GM21825 (cell line): ENCODE measurements at regions not wholly inside any gene's neighbourhood (a gene's known extent, or its start where the extent isn't known, plus 50 kb on each side); places are given as distances from the start of the nearest gene placed in this dataset.

Experiments
- ATAC-seq: cut with Tn5 transposase; IDR thresholded peaks from one replicate; pipeline ENCODE4 v1.9.1; 2021; ENCODE audit warnings: mild to moderate bottlenecking, moderate library complexity; ENCODE audit not compliant: unreplicated experiment

DNA sequence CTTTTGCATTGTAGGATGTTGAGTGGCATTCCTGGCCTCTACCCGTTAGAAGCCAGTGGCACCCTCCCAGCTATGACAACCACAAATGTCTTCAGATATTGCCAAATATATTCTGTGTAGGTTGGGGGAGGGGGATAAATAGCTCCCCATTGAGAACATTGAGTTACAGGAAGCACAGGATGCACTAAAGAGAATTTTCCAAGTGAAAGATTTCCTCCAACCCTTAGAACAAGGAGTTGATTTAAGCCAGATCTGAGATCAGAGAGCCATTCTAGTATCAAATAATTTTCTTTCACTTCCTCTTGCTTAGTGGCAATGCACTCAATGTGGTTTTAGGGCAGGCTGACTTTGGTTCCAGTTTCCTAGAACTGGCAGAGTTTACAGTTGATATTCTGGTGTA, 436.6 kb downstream of the C4orf33 start:
- peak; percentile 58 for ATAC-seq

DNA sequence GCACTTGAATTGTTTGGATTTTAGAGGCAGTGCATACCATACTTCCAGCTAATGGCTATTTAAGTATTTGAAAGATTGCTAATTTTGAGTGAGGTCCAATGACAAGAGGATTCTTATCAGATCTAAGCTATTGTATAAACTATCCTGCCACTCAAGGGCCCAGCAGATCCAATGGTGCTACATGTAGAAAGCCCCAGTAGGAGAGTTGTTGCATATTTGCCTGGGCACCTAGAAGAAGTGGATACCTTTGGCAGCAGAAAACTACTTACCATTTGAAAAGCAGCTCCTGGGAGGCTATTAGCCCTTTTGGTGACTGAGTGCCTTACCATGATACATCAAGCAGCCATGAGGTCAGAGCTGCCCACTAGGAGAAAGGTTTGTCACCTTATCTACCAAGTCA, 447.3 kb downstream of the C4orf33 start:
- ATAC-seq, result no peak

DNA sequence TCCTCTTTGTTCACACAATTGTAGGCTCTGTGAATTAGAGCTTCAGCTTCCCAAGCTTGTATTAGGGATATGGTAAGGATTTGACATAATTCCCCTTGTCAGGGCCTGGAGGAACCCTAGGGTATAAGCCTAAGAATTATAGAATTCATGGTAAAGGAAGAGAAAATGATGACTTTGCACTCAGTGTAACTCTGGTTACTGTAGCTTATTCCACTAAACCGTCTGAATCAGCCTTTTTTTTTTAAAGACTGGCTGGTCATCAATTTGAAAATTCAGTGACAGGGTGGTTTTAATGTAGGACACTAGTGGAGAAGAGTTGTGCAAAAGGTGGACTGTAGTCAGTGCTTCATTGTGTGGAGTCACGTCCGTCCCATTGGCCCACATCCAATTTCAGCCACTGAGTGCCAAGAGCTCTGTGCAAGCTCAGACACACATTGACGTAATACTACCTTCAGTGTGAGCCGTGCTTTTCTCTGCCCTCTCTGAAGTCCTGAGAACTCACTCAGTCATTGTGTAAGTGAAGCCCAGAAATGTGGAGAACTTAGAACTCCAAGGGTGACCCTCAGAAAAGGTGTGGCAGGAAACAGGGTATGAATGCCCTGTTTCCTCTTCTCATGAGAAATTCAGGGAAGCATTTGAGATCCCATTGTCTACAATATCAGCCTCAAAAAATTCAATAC, 449.8 kb downstream of the C4orf33 start:
- ATAC-seq, result no peak

DNA sequence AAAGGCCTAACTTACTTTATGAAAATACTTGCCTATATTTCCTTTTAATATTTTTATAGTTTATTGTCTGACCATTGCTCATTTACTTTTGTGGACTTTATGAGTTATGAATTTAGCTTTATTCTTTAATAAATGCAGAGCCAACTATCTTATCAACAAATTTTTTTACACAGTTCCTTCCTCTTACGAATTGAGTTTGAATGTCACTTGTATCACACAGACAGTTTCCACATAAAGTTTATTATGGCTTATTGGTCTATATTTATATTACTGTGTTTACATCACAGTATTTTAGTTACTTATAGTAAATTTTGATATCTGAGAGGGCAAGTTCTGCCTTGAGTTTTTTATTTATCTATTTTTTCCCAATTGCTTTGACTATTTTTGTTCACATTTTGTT, 450.6 kb downstream of the C4orf33 start:
- ATAC-seq, result no peak

DNA sequence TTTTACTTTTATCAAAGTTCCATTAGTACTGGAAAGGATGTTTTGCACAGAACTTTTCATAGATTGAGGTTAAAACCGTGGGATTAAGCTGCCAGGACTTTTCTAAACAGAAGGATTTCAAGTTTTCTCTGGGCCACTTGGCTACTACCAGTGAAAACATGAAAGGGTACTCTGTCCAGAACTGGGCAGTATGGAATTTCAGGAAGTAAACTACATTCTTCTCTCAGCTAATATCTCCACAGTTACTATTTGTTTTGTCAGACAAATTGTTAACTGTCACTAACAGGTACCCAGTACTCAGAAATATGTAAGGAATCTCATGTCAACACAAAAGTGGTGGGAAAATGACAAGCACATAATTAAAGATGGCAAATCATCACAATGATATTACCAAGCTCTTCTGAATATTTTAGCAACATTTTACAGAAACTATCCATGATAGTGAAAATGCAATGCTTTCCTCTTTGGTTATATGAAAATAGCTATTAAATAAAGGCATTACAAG, 454.4 kb downstream of the C4orf33 start:
- ATAC-seq, result no peak

DNA sequence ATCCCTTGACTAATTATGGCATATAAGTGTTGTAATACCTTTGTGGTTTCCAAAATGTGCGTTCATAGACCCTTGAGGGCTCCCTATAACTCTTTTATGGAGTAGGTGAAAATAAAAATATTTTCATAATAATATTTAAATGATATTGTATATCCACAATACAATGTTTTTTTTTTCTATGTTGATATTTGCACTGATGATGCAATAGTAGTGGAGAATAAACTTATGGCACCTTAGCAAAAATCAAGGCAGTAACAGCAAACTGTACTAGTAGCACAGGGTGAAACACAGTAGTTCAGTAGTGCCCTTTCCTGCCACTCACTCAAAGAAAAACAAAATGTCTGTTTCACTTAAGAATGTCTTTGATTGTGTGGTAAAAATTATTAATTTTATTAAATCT, 465.3 kb downstream of the C4orf33 start:
- ATAC-seq, result no peak

DNA sequence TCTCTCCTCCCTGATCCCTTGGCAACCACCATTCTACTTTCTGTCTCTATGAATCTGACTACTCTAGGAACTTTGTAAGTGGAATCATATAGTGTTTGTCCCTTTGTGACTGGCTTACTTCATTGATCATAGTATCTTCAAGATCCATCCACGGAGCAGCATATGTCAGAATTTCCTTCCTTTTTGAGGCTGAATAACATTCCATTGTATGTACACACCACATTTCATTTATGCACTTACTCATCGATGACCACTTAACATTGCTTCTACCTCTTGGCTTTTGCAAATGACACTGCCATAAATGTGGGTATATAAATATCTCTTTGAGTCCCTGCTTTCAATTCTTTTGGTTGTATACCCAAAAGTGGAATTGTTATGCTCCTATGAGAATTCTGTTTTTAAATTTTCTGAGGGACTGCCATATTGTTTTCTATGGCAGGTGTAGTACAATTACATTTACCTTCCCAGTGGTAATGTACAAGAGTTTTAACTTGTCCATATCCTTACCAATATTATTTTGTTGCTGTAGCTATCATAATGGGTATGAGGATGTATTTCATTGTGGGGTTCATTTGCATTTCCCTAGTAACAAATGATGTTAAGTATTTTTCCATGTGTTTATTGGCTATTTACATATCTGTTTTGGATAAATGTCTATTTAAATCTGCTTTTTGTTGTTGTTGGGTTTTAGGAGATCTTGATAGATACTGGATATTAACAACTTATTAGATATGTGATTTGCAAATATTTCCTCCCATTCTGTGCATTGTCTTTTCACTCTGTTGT, 466.1 kb downstream of the C4orf33 start:
- no peak for ATAC-seq

DNA sequence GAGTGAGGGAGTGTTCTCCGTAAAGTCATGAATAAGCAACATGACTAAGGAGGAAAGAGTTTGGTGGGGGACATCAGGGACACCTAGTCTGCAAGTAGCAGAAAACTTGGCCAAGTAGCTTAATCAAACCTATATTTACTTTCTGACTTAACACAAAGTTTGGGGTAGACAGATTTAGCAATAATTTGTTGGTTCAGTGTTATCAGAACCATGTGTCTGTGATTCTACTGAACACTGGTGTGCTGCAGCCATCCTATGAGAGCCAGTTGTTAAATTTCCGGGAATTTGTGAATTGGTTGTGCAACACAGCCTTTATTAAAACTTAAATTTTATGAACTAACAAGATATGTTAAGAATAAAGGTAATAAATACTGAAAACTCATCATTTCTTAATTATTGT, 469.3 kb downstream of the C4orf33 start:
- ATAC-seq, result no peak

DNA sequence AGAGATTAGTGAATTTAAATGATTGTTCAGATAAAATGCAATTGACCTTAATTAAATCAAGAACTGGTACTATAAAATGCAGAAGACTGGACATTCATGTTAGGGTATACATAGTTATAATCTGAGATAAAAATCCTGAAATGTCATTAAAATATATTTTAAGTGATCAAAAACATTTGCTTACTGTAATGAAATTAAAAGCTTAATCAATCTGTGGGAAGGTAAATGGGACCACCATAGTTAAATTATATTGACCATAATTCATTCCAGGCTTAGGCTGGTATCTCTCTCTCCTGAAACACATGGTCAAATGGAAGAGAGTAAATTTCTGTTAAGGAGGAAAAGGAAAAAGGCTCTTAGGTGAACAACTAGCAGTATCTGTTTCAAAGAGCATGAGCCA, 474.4 kb downstream of the C4orf33 start:
- no peak for ATAC-seq

DNA sequence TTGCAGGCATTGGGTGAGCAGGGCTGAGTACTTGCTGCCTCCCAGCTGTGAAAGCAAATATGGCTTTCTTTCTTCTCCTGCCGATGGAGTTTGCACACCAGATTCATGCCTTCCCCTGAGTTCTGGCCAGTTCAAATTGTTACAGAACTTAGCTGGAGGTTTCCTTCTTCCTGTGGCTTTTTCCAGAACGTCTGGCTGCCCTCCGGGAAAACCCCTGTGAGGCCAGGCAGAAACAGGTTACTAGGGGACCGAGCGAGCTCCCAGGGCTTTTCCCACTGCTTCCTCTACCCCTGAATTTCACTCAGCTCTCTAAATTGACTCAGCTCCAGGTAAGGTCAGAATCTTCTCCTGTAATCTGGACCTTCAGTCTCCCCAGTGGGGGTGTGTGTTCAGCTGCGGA, 482.4 kb downstream of the C4orf33 start:
- no peak for ATAC-seq

DNA sequence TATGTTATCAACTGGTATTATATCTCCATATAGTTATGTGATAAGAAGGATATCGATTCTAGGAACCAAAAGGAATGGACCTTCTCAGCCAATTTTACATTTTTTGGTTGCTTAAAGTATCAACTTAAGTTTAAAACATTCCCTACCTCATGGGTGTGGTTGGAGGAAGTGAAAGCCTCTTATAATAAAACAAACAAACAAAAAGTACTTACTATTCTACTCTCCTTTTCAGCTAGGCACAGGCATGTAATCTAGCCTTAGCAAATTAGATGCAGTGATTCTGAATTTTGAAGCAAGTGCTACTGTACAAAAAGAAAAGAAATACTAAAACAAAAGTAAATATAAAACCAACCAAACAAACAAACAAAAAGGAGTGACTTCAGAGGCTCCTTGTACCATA, 485.4 kb downstream of the C4orf33 start:
- no peak for ATAC-seq

DNA sequence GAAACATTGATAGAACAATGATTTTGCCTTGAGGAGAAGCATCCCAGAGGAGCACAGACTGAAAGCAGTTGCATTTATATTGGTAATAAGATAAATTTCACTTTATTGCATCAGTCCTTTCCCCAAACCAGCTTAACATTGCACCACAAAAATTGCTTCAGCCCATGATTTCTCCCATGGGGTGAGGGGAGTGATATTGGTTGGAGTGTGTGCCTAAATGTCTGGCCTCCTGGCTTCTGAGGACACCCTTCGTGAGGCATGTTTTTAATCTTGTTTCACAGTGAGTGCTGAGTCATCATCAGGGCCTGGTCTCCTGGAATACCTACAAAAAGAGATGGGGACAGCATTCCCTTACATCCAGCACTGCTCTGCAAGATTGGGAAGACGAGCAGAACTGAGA, 487.9 kb downstream of the C4orf33 start:
- ATAC-seq, result no peak

DNA sequence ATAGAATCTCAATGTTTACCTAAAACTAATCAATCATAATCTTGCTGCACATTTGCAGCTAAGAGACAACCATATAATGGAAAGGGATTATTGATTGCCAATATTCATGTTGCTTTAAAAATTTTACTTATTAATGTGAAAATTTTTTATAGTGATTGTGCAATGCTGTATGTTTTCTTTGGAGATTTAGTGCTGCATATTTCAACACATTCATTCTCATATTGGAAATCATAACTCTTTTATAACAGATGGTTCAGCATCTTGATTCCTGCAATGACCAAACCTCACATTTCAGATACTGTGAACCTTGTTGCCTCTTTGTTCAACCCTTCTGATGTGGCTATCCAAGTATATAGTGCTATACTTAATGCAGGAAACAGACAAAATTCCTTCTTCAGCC, 502.6 kb downstream of the C4orf33 start:
- ATAC-seq, result no peak

DNA sequence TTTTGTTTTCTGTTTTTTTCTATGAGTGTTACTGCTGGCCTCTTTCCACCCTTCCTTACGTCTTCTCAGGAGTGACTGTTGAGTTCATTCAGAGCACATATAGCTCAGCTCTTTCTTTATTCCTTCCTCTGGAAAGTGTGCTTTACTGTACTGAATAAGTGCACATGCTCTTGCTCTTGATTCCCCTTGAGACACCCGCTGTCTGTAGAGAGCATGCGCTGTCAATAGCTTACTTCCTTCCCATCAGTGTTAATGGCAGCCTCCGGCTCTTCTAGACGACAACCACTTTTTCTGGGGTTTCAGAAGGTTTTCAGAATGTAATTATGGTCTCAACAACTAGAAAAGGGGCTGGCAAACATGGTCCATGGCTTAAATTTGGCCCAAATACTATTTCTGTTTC, 504.9 kb downstream of the C4orf33 start:
- ATAC-seq, result no peak

DNA sequence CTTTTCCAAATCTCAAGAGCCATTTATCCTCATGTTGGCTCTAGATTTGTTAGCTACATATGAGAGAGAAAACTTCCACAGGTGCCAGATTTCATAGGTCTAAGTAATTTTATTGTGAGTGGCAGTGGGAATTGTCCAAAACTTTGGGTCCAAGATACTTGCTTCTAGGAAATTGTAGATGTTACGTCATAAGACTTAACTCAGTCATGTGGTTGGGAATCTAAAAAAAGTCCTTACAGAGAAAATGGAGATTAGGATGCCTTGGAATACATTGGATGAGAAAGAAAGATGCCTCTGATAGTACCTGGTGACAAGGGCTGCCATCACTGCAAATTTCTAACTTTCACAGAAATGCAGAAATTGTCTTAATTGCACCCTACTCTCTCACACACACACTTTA, 506.5 kb downstream of the C4orf33 start:
- no peak for ATAC-seq

DNA sequence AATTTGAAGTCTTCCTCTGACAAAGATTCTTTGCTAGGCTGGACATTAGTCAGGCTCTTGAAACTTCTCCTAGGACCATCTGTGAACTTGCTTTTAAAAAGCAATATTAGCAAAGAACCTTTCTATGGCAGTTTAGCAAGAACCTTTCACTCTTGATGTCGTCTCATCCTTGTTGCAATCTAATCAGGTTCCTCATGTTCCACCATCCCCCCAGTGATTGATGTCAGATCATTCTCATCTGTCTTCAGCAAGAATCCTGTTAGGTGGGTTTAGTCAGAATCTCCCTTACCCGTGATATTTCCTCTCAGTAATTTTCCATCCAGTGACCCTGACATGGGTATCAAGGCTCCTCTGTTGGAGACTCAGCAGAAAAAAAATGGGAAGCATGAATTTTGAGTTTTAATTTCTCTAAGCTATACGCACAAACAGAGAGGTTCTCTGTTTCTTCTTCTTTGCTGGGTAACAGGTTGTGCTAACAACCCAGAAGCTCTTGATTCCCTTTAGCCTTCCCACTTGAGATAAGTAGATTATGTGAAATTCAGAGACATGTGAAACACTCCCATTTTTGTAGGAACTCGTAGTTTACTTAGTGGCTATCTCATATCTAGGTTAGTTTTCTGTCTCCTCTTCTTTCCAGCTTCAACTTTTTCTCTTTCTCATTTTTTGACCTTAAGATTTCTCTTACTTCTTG, 507.4 kb downstream of the C4orf33 start:
- no peak for ATAC-seq

DNA sequence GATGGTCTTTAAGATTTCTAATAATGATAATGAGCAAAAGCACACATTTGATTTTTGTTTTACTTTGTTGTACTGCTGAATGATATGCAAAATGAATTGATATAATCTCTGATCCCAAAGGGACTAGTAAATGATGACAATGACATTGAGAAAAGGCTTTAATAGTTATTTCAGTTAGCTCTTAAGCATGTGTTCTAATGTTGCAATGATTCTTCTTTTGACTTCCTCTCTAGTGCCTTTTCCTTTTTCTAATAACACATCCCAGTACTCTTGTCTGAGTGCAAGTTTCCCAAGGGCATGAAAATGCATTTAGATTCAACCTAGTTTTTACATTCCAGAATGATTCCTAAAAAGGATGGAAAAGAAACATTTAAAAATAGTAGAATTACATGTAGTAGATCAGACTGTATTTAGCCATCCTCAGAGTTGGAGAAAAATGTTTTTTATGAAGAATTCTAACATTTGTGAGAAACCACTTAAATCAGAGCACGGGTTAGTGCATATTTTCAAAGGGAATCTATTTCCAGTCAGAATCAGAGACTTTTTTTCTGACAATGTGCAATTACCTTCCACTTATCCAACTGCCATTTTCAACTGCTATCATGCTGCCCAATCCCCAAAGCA, 508.8 kb downstream of the C4orf33 start:
- no peak for ATAC-seq

DNA sequence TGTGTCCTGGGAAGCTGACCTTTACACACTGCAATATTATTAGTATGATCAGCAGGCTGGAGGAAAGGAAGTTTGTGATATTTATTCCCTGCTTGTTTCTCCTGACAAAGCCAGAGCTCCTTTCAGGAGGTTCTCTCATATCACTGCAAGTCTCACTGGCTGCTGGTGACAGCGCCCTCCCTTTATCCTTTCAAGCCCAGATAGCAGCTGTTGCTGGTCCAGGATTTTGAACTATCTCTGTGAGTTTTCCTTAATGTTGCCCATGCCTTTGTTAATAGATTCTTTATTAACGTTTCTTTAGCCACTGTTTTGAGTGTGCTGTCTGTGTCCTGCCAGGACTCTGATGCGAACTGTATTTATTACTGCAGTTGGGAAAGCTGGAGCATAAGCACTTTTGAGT, 518.7 kb downstream of the C4orf33 start:
- ATAC-seq, result no peak

DNA sequence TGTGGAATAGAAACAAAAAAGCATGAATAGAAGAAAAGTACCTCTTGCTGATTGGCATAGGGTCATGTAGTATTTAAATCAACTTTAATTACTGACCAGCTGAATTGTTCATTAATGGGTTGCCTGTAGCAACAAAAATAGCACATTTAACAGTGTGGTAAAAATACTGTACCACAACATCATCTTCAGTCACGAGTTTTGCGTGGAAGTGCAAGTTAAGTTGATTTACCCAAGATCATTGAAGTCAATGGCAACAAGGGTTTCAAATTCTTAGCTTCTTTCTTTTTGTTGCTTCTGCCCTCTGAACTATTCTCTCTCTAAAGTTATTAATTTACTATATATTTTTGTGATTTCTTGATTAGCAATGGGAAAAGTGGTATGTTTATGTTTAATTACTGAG, 526.6 kb downstream of the C4orf33 start:
- no peak for ATAC-seq

DNA sequence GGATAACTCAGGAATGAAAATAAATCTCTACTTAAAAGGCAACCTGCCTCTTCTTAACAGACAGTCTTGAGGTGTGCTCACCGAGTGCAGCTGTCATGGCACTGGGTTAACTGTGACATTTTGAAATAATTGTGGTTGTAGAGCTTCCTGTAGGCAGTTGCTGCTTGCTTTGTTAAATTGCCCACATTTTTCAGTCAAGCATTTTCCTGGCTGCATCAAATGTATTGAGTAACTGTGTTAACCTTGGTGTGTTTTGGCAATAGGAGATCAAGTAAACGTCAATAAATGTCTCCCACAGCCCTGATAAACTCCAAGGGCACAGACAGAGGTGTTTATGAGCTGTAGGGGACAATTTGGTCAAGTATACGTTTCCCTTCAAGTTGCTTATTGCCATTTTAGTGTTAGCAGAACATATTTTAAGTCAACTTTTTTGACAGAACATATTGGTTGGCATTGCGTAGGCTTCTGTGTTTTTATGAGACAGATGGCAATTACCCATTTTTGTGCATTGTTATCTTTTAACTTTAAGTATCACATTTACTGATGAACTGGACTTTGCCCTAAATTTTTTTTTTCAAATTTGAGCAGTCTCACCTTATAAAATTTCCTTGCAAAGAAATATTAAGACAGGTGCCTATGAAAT, 527.4 kb downstream of the C4orf33 start:
- no peak for ATAC-seq

DNA sequence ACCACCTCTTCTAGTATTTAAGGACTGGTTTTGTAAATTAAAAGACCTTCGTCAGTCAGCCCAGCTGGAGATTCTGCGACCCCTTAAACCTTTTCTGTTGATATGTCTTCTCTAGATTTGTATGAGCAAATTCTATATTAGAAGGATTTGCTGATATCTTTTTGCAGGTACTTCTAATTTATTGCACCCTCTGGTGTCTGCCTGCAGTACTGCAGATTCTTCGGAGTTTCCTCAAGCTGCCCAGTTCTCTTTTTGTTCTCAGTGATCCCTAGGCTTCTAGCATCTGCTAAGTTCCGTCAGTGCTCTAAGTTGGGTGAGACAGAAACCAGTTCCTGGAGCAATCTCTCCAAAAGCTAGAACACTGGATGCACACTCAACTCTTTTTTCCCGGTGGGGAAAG, 545.2 kb downstream of the C4orf33 start:
- no peak for ATAC-seq
